Peyer's patch (tissue), 4 donors: ENCODE measurements at regions not wholly inside any gene's neighbourhood (a gene's known extent, or its start where the extent isn't known, plus 50 kb on each side); places are given as distances from the start of the nearest gene placed in this dataset.
"Not testable (repeated sequence)": the region's sequence is repeated elsewhere in the genome, so short reads cannot be mapped to it uniquely, and the experiment has no call there.

ENCODE experiments used
- DNase-seq, 3 donors: peaks; one replicate each; pipeline ENCODE4 v3.0.0-alpha.2; 2017 to 2019
- H3K27ac ChIP-seq, 4 donors: fragments of 200-600 bp; sonication (generic); one replicate each; pipeline ENCODE4 v1.5.1; 2016 to 2019
- H3K27me3 ChIP-seq, 2 donors: fragments of 200-600 bp; sonication (generic); one replicate each; pipeline ENCODE4 v1.5.1; 2019
- H3K36me3 ChIP-seq, 3 donors: fragments of 200-600 bp; sonication (generic); one replicate each; pipeline ENCODE4 v1.5.1; 2016 to 2019
- H3K4me1 ChIP-seq, 4 donors: fragments of 200-600 bp; sonication (generic); one replicate each; pipeline ENCODE4 v1.5.1; 2016 to 2019
- H3K4me3 ChIP-seq, 4 donors: fragments of 200-600 bp; sonication (generic); 1 replicate in 3 of 4; 2 replicates in 1 of 4; pipeline ENCODE4 v1.5.1; 2016 to 2019; ENCODE audit warnings: mild to moderate bottlenecking in 1 of 4
- H3K9me3 ChIP-seq, 4 donors: fragments of 200-600 bp; sonication (generic); one replicate each; pipeline ENCODE4 v1.5.1; 2016 to 2019; ENCODE audit warnings: mild to moderate bottlenecking in 1 of 4
- POLR2A ChIP-seq, 2 donors: fragments of 450-650 bp; IDR thresholded peaks; one replicate each; pipeline ENCODE4 v1.5.1; 2017; ENCODE audit warnings: antibody characterized with exemption in 2 of 2, mild to moderate bottlenecking in 2 of 2, moderate library complexity in 2 of 2
- TF ChIP-seq, protein P1 (sequence below), 6 experiments: fragments of 450-650 bp in 4 of 6; fragments of 200-600 bp in 2 of 6; sonication (generic) in 1 of 6; IDR thresholded peaks; one replicate each; pipeline ENCODE4 v1.5.1; 2017 to 2019; ENCODE audit warnings: antibody characterized with exemption in 6 of 6, mild to moderate bottlenecking in 3 of 6, moderate library complexity in 1 of 6

DNA sequence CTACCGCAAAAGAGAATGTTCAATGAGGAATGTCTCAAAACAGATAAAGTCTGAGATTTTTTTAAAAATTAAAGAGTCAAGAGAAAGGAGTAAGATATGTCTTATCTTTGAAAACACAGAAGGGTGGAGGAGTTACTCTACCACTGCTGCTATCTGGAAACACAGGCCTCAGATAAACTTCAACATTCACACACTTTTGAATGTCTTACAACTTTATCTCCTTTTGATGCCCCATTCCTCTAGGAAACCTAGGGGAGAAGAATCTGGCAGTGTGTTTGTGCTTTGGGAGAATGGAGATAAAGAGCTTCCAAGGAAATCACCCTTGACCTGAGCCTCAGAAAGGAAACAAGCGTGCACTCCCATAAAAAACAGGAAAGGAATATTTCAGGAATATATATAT lies 468.2 kb downstream of the PLOD2 start:
- H3K4me1 ChIP-seq, result no peaks in the 10 kb centered on the region
- no peaks in the 10 kb centered on the region for H3K36me3 ChIP-seq
- H3K27me3 ChIP-seq, result no peaks in the 10 kb centered on the region
- TF ChIP-seq POLR2A (IDR thresholded peaks at IDR 0.05), result no peak
- TF ChIP-seq, protein P1, sequence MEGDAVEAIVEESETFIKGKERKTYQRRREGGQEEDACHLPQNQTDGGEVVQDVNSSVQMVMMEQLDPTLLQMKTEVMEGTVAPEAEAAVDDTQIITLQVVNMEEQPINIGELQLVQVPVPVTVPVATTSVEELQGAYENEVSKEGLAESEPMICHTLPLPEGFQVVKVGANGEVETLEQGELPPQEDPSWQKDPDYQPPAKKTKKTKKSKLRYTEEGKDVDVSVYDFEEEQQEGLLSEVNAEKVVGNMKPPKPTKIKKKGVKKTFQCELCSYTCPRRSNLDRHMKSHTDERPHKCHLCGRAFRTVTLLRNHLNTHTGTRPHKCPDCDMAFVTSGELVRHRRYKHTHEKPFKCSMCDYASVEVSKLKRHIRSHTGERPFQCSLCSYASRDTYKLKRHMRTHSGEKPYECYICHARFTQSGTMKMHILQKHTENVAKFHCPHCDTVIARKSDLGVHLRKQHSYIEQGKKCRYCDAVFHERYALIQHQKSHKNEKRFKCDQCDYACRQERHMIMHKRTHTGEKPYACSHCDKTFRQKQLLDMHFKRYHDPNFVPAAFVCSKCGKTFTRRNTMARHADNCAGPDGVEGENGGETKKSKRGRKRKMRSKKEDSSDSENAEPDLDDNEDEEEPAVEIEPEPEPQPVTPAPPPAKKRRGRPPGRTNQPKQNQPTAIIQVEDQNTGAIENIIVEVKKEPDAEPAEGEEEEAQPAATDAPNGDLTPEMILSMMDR (IDR thresholded peaks at IDR 0.05), result no peak
- no peaks in the 10 kb centered on the region for H3K9me3 ChIP-seq
- no peak overlapping the region for H3K4me3 ChIP-seq
- no peak for DNase-seq
- H3K27ac ChIP-seq, result no peak overlapping the region

GRCh38 chr3:145696011-145696410 lies 465.0 kb downstream of the PLOD2 start:
- Histone ChIP-seq H3K27me3 (no peaks in the 10 kb centered on the region), H3K4me1 (no peaks in the 10 kb centered on the region), H3K4me3 (no peak overlapping the region), H3K9me3 (no peaks in the 10 kb centered on the region), H3K27ac (no peak overlapping the region), H3K36me3 (no peaks in the 10 kb centered on the region)
- DNase-seq, result no peak
- no peak for TF ChIP-seq POLR2A (IDR thresholded peaks at IDR 0.05)
- TF ChIP-seq, protein P1 (IDR thresholded peaks at IDR 0.05), result no peak

DNA sequence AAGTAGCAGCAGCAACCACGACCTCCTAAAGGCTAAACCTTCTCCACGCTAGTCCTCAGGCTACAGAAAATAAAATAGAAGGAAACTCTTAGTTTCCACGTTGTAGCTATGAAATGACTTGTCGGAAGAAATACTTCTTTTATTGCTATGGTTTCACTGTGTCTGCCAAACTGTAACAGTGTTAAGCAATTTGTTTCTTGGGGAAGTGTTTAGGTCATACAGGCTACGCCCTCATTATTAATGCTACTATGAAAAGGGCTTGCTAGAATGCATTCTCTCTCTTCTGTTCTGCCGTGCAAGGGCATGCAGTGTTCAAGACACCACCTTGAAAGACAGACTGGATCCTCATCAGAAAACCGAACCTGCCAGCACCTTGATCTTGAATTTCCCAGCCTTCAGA lies 462.7 kb downstream of the PLOD2 start:
- no peaks in the 10 kb centered on the region for H3K27me3 ChIP-seq
- no peaks in the 10 kb centered on the region for H3K4me1 ChIP-seq
- H3K9me3 ChIP-seq, result no peaks in the 10 kb centered on the region
- DNase-seq, result no peak
- H3K4me3 ChIP-seq, result no peak overlapping the region
- TF ChIP-seq, protein P1 (IDR thresholded peaks at IDR 0.05), result no peak
- no peak for TF ChIP-seq POLR2A (IDR thresholded peaks at IDR 0.05)
- no peak overlapping the region for H3K27ac ChIP-seq
- H3K36me3 ChIP-seq, result no peaks in the 10 kb centered on the region

GRCh38 chr3:145698749-145699148 lies 462.2 kb downstream of the PLOD2 start:
- no peak for DNase-seq
- Histone ChIP-seq H3K9me3 (no peaks in the 10 kb centered on the region), H3K27me3 (no peaks in the 10 kb centered on the region), H3K4me1 (no peaks in the 10 kb centered on the region), H3K27ac (no peak overlapping the region), H3K36me3 (no peaks in the 10 kb centered on the region), H3K4me3 (no peak overlapping the region)
- TF ChIP-seq, protein P1 (IDR thresholded peaks at IDR 0.05), result no peak
- no peak for TF ChIP-seq POLR2A (IDR thresholded peaks at IDR 0.05)

- no peaks in the 10 kb centered on the region for H3K9me3 ChIP-seq
- no peak overlapping the region for H3K27ac ChIP-seq
- H3K36me3 ChIP-seq, result no peaks in the 10 kb centered on the region
- TF ChIP-seq POLR2A (IDR thresholded peaks at IDR 0.05), result no peak
- TF ChIP-seq, protein P1 (IDR thresholded peaks at IDR 0.05), result no peak
- H3K4me3 ChIP-seq, result no peak overlapping the region
- H3K4me1 ChIP-seq, result no peaks in the 10 kb centered on the region
- no peaks in the 10 kb centered on the region for H3K27me3 ChIP-seq
- no peak for DNase-seq
Observed at GRCh38 chr3:145704020-145704419, 457.0 kb downstream of the PLOD2 start.

DNA sequence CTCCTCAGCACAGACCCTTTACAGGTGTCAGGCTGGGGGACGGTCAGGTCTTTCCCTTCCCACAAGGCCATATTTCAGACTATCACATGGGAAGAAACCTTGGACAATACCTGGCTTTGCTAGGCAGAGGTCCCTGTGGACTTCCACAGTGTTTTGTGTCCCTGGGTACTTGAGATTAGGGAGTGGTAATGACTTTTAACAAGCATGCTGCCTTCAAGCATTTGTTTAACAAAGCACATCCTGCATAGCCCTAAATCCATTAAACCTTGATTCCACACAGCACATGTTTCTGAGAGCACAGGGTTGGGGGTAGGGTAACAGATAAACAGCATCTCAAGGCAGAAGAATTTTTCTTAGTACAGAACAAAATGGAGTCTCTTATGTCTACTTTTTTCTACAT lies 451.2 kb downstream of the PLOD2 start:
- H3K4me1 ChIP-seq, H3K27me3 ChIP-seq, DNase-seq, H3K9me3 ChIP-seq, H3K36me3 ChIP-seq, H3K4me3 ChIP-seq, H3K27ac ChIP-seq: not testable (repeated sequence)
